KMS-11 (cell line): ENCODE measurements at regions not wholly inside any gene's neighbourhood (a gene's known extent, or its start where the extent isn't known, plus 50 kb on each side); places are given as distances from the start of the nearest gene placed in this dataset.

Source experiments
- H2AFZ ChIP-seq: fragments of 200-600 bp; sonication (generic); 2 replicates; pipeline ENCODE4 v1.6.1; 2016; ENCODE audit warnings: antibody characterized with exemption, mixed run types, low read depth
- H3K27ac ChIP-seq: fragments of 200-600 bp; sonication (generic); 2 replicates; pipeline ENCODE4 v1.6.1; 2016; ENCODE audit warnings: mild to moderate bottlenecking, mixed run types
- H3K27me3 ChIP-seq: fragments of 200-600 bp; sonication (generic); 2 replicates; pipeline ENCODE4 v1.6.1; 2017; ENCODE audit warnings: mild to moderate bottlenecking, low read depth, mixed run types, moderate library complexity; ENCODE audit not compliant: insufficient read depth
- H3K36me3 ChIP-seq: fragments of 200-600 bp; sonication (generic); 2 replicates; pipeline ENCODE4 v1.6.1; 2017; ENCODE audit warnings: mild to moderate bottlenecking, mixed run types; ENCODE audit not compliant: insufficient read depth
- H3K4me1 ChIP-seq: fragments of 200-600 bp; sonication (generic); 2 replicates; pipeline ENCODE4 v1.6.1; 2016; ENCODE audit warnings: mild to moderate bottlenecking, low read depth, mixed run types; ENCODE audit not compliant: poor library complexity, severe bottlenecking
- H3K4me2 ChIP-seq: fragments of 200-600 bp; sonication (generic); 2 replicates; pipeline ENCODE4 v1.7.0; 2016; ENCODE audit warnings: mild to moderate bottlenecking, mixed run types
- H3K4me3 ChIP-seq: fragments of 200-600 bp; sonication (generic); IDR thresholded peaks from 2 replicates; pipeline ENCODE4 v1.6.1; 2017; ENCODE audit warnings: low read depth, low read length, mixed read lengths; ENCODE audit not compliant: insufficient read depth
- H3K79me2 ChIP-seq: fragments of 200-600 bp; sonication (generic); 2 replicates; pipeline ENCODE4 v1.6.1; 2016; ENCODE audit warnings: low read depth, mixed run types; ENCODE audit not compliant: insufficient read depth
- H3K9ac ChIP-seq: fragments of 200-600 bp; sonication (generic); 2 replicates; pipeline ENCODE4 v1.6.1; 2016; ENCODE audit warnings: mild to moderate bottlenecking, mixed run types
- H4K20me1 ChIP-seq: fragments of 200-600 bp; sonication (generic); 2 replicates; pipeline ENCODE4 v1.6.1; 2016; ENCODE audit warnings: mild to moderate bottlenecking, mixed run types; ENCODE audit not compliant: insufficient read depth
- CTCF ChIP-seq: fragments of 200-600 bp; sonication (generic); conservative IDR thresholded peaks from 2 replicates; pipeline ENCODE4 v1.6.1; 2017; ENCODE audit warnings: low read depth, mild to moderate bottlenecking, antibody characterized with exemption, low read length, moderate library complexity, mixed read lengths

- Histone ChIP-seq H3K9ac (no peak overlapping the region), H3K4me1 (no peaks in the 10 kb centered on the region), H3K79me2 (no peaks in the 10 kb centered on the region), H3K27me3 (no peaks in the 10 kb centered on the region), H3K27ac (no peak overlapping the region), H2AFZ (no peak overlapping the region), H3K4me2 (no peak overlapping the region), H3K4me3 (no peak overlapping the region), H3K36me3 (no peaks in the 10 kb centered on the region), H4K20me1 (no peaks in the 10 kb centered on the region)
- TF ChIP-seq CTCF, result no peak
These were observed 254.9 kb upstream of the NPY start for GRCh38 chr7:24029068-24029467.

- H3K27ac ChIP-seq, result no peak overlapping the region
These were observed 249.7 kb upstream of the NPY start for GRCh38 chr7:24034251-24034650.

GRCh38 chr7:24035366-24036032 lies 248.5 kb upstream of the NPY start:
- Histone ChIP-seq H3K27me3 (no peaks in the 10 kb centered on the region), H3K4me2 (no peak overlapping the region), H2AFZ (no peak overlapping the region), H3K79me2 (no peaks in the 10 kb centered on the region), H3K36me3 (no peaks in the 10 kb centered on the region), H4K20me1 (no peaks in the 10 kb centered on the region), H3K27ac (no peak overlapping the region), H3K4me3 (no peak overlapping the region), H3K9ac (no peak overlapping the region), H3K4me1 (no peaks in the 10 kb centered on the region)
- no peak for TF ChIP-seq CTCF

More at GRCh38 chr7:24034251-24034650, 249.7 kb upstream of the NPY start:
- TF ChIP-seq CTCF, result no peak
- Histone ChIP-seq H3K9ac (no peak overlapping the region), H3K27me3 (no peaks in the 10 kb centered on the region), H3K36me3 (no peaks in the 10 kb centered on the region), H3K4me2 (no peak overlapping the region), H3K79me2 (no peaks in the 10 kb centered on the region), H4K20me1 (no peaks in the 10 kb centered on the region), H3K4me1 (no peaks in the 10 kb centered on the region), H3K4me3 (no peak overlapping the region), H2AFZ (no peak overlapping the region)

GRCh38 chr7:24036033-24036412 lies 248.0 kb upstream of the NPY start:
- no peak for TF ChIP-seq CTCF
- H3K4me1 ChIP-seq, result no peaks in the 10 kb centered on the region
- no peak overlapping the region for H3K4me3 ChIP-seq

More at GRCh38 chr7:24036033-24036412, 248.0 kb upstream of the NPY start:
- Histone ChIP-seq H4K20me1 (no peaks in the 10 kb centered on the region), H3K9ac (no peak overlapping the region), H3K36me3 (no peaks in the 10 kb centered on the region), H3K27me3 (no peaks in the 10 kb centered on the region), H3K79me2 (no peaks in the 10 kb centered on the region), H3K27ac (no peak overlapping the region), H3K4me2 (no peak overlapping the region), H2AFZ (no peak overlapping the region)
